Liver (tissue), 8 donors: ENCODE measurements at regions not wholly inside any gene's neighbourhood (a gene's known extent, or its start where the extent isn't known, plus 50 kb on each side); places are given as distances from the start of the nearest gene placed in this dataset.

Source experiments
- DNase-seq: peaks from one replicate; pipeline ENCODE4 v3.0.0-alpha.2; 2017; ENCODE audit warnings: low spot score
- H3K27ac ChIP-seq, 2 donors: one replicate each; pipeline ENCODE4 v1.7.0; 2013; ENCODE audit warnings: inconsistent platforms in 2 of 2, low read length in 2 of 2, control low read depth in 1 of 2, low read depth in 1 of 2, mild to moderate bottlenecking in 1 of 2
- H3K27me3 ChIP-seq, 4 donors: one replicate each; pipeline versions ENCODE4 v1.6.1 to v1.7.0; 2013; ENCODE audit warnings: low read length in 3 of 4, inconsistent platforms in 1 of 4, mild to moderate bottlenecking in 1 of 4, moderate library complexity in 1 of 4; ENCODE audit not compliant: control insufficient read depth in 4 of 4, insufficient read depth in 4 of 4
- H3K36me3 ChIP-seq, 4 donors: one replicate each; pipeline versions ENCODE4 v1.6.1 to v1.7.0; 2013; ENCODE audit warnings: low read length in 3 of 4, mild to moderate bottlenecking in 3 of 4, low read depth in 1 of 4, moderate library complexity in 1 of 4; ENCODE audit not compliant: control insufficient read depth in 4 of 4, insufficient read depth in 3 of 4
- H3K4me1 ChIP-seq, 4 donors: one replicate each; pipeline versions ENCODE4 v1.6.1 to v1.7.0; 2013; ENCODE audit warnings: low read length in 3 of 4, mild to moderate bottlenecking in 3 of 4, moderate library complexity in 1 of 4; ENCODE audit not compliant: control insufficient read depth in 4 of 4, insufficient read depth in 4 of 4
- H3K4me3 ChIP-seq, 3 donors: one replicate each; pipeline versions ENCODE4 v1.6.1 to v1.7.0; 2013; ENCODE audit warnings: low read length in 3 of 3, control low read depth in 1 of 3, low read depth in 1 of 3, mild to moderate bottlenecking in 1 of 3
- H3K9ac ChIP-seq, 2 donors: one replicate each; pipeline ENCODE4 v1.7.0; 2013; ENCODE audit warnings: low read length in 2 of 2, mild to moderate bottlenecking in 2 of 2, moderate library complexity in 2 of 2, control low read depth in 1 of 2, low read depth in 1 of 2
- H3K9me3 ChIP-seq, 4 donors: one replicate each; pipeline versions ENCODE4 v1.6.1 to v1.7.0; 2013; ENCODE audit warnings: low read length in 3 of 4; ENCODE audit not compliant: control insufficient read depth in 4 of 4
- CTCF ChIP-seq: fragments of 150-350 bp; IDR thresholded peaks from 2 replicates; pipeline ENCODE4 v1.5.1; 2017; ENCODE audit warnings: improper control_type of control experiment, low read depth, low read length; ENCODE audit not compliant: missing input control
- EGR1 ChIP-seq, 2 donors: IDR thresholded peaks; 2 replicates each; pipeline ENCODE4 v1.6.1; 2016 to 2018; ENCODE audit warnings: antibody characterized with exemption in 2 of 2, low read depth in 2 of 2
- FOXA2 ChIP-seq: IDR thresholded peaks from 2 replicates; pipeline ENCODE4 v1.6.1; 2016; ENCODE audit warnings: antibody characterized with exemption
- GABPA ChIP-seq, 2 donors: IDR thresholded peaks in 1 of 2; conservative IDR thresholded peaks in 1 of 2; 2 replicates each; pipeline ENCODE4 v1.6.1; 2016; ENCODE audit warnings: antibody characterized with exemption in 2 of 2, mild to moderate bottlenecking in 1 of 2, moderate library complexity in 1 of 2
- HNF4A ChIP-seq, 2 donors: conservative IDR thresholded peaks; 2 replicates each; pipeline ENCODE4 v1.6.1; 2016; ENCODE audit warnings: antibody characterized with exemption in 2 of 2, mild to moderate bottlenecking in 2 of 2
- HNF4G ChIP-seq: IDR thresholded peaks from 2 replicates; pipeline ENCODE4 v1.6.1; 2016; ENCODE audit warnings: antibody characterized with exemption
- JUND ChIP-seq, 2 donors: IDR thresholded peaks; 2 replicates each; pipeline ENCODE4 v1.6.1; 2016; ENCODE audit warnings: antibody characterized with exemption in 2 of 2
- RAD21 ChIP-seq, 2 donors: IDR thresholded peaks; 2 replicates each; pipeline ENCODE4 v1.6.1; 2016; ENCODE audit warnings: antibody characterized with exemption in 2 of 2, mild to moderate bottlenecking in 2 of 2
- RXRA ChIP-seq, 2 donors: IDR thresholded peaks; 2 replicates each; pipeline ENCODE4 v1.6.1; 2017 to 2018; ENCODE audit warnings: antibody characterized with exemption in 2 of 2, mild to moderate bottlenecking in 1 of 2
- SP1 ChIP-seq: IDR thresholded peaks from 2 replicates; pipeline ENCODE4 v1.6.1; 2018; ENCODE audit warnings: antibody characterized with exemption, mild to moderate bottlenecking
- TAF1 ChIP-seq: conservative IDR thresholded peaks from 2 replicates; pipeline ENCODE4 v1.6.1; 2016; ENCODE audit warnings: antibody characterized with exemption, mild to moderate bottlenecking
- YY1 ChIP-seq: IDR thresholded peaks from 2 replicates; pipeline ENCODE4 v1.6.1; 2016; ENCODE audit warnings: antibody characterized with exemption, mild to moderate bottlenecking
- WGBS: extraction: QIAGEN DNeasy Blood & Tissue Kit; methylation state at CpG from one replicate; pipeline ENCODE4 v1.1.7; 2013; 5-methylcytosine and 5-hydroxymethylcytosine counted together
- TF ChIP-seq, protein P1 (sequence below): IDR thresholded peaks from 2 replicates; pipeline ENCODE4 v1.6.1; 2016; ENCODE audit warnings: antibody characterized with exemption, mild to moderate bottlenecking
- TF ChIP-seq, protein P2 (sequence below): IDR thresholded peaks from 2 replicates; pipeline ENCODE4 v1.6.1; 2016; ENCODE audit warnings: antibody characterized with exemption
- donor health status: healthy.
- donor health status: healthy.
- donor health status: healthy.
- donor health status: healthy.
- donor health status: healthy.

DNA sequence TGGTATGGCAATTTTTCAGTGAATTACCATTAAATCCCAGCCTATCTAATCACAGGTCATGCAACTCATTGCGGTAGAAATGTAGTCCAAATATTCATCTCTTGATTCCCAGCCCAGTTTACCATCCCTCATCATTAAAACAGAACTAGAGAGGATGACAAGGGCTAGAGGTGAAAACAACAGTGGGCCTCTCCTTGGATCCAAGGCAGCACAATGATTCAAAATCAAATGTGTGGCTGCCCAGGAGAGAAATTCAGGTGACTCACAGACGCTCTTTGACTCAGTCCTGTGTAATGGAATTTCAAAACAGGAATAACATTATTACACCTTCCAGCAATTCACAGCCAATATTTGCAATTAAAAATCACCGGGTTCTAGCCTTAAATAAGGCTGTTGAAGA, 246.5 kb downstream of the TBL1XR1 start:
- no peak for TF ChIP-seq SP1
- no peak for TF ChIP-seq FOXA2
- no peak for TF ChIP-seq HNF4A (conservative IDR thresholded peaks at IDR 0.05)
- no peak for TF ChIP-seq JUND (IDR thresholded peaks at IDR 0.05)
- TF ChIP-seq RXRA (IDR thresholded peaks at IDR 0.05): no peak
- no peak for TF ChIP-seq TAF1
- Histone ChIP-seq H3K36me3 (no peaks in the 10 kb centered on the region), H3K4me1 (peaks cover 0 to 14% (median 11%) of the 10 kb centered on the region in 4 donors), H3K9ac (no peak overlapping the region), H3K9me3 (no peaks in the 10 kb centered on the region), H3K27ac (no peak overlapping the region), H3K4me3 (no peak overlapping the region), H3K27me3 (no peaks in the 10 kb centered on the region)
- DNase-seq: no peak
- 90% methylated on average over 3 of the region's 3 CpGs for WGBS

DNA sequence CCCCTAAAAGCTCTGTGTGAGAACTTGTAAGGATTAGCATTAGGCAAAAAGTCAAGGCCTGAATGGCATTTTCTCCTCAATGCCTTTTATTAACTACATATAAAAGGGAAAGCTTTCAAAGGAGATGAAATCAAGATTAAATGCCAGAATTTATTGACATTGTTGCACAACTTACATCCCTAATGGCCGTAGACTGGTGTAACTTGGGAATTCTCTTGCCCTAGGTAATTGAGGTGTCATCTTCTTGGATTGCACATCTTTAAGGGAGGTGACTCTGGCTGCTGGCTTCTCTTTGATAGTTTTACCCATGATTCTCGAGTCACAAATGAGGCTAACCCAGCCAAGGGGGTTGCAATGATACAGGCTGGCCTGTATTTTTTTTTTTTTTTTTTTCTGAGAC, 249.1 kb downstream of the TBL1XR1 start:
- H3K4me1 ChIP-seq: peaks cover 0 to 2% (median 2%) of the 10 kb centered on the region in 4 donors
- DNase-seq: no peak
- no peaks in the 10 kb centered on the region for H3K9me3 ChIP-seq
- H3K27me3 ChIP-seq: no peaks in the 10 kb centered on the region
- 66% methylated on average over 2 of the region's 2 CpGs for WGBS
- H3K4me3 ChIP-seq: no peak overlapping the region
- H3K36me3 ChIP-seq: no peaks in the 10 kb centered on the region
- H3K27ac ChIP-seq: no peak overlapping the region
- no peak overlapping the region for H3K9ac ChIP-seq
- TF ChIP-seq CTCF: no peak
- no peak for TF ChIP-seq RAD21 (IDR thresholded peaks at IDR 0.05)
- TF ChIP-seq YY1: no peak
- no peak for TF ChIP-seq SP1

DNA sequence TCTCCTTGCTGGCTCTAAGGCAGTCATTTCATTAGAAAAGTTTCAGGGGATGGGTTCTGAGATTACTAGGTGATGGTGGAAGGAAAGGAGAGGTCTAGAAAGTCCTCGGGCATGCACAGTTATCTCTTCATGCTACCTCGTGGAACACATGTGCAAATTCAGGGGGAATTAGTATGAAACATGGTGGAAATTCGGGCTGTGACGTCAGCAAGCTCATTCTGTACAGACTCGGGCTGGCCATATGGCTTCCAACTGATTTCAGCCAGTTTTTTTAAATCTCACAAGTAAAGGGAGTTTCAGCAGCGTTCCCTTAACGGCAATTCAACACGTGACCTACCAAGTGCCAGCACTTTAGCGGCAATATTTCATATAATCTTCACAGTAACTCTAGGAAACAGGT, 251.1 kb downstream of the TBL1XR1 start:
- Histone ChIP-seq H3K4me3 (no peak overlapping the region), H3K9ac (no peak overlapping the region), H3K27me3 (no peaks in the 10 kb centered on the region), H3K27ac (no peak overlapping the region), H3K9me3 (no peaks in the 10 kb centered on the region), H3K4me1 (no peaks in the 10 kb centered on the region), H3K36me3 (no peaks in the 10 kb centered on the region)
- TF ChIP-seq GABPA (IDR thresholded peaks at IDR 0.05 in 1 of 2, conservative IDR thresholded peaks at IDR 0.05 in 1 of 2) (no peak), TAF1 (no peak), YY1 (no peak), HNF4A (conservative IDR thresholded peaks at IDR 0.05) (no peak), HNF4G (no peak), EGR1 (IDR thresholded peaks at IDR 0.05; ENCODE audit: low read depth in 2 of 2) (no peak), SP1 (no peak)
- TF ChIP-seq, protein P1, sequence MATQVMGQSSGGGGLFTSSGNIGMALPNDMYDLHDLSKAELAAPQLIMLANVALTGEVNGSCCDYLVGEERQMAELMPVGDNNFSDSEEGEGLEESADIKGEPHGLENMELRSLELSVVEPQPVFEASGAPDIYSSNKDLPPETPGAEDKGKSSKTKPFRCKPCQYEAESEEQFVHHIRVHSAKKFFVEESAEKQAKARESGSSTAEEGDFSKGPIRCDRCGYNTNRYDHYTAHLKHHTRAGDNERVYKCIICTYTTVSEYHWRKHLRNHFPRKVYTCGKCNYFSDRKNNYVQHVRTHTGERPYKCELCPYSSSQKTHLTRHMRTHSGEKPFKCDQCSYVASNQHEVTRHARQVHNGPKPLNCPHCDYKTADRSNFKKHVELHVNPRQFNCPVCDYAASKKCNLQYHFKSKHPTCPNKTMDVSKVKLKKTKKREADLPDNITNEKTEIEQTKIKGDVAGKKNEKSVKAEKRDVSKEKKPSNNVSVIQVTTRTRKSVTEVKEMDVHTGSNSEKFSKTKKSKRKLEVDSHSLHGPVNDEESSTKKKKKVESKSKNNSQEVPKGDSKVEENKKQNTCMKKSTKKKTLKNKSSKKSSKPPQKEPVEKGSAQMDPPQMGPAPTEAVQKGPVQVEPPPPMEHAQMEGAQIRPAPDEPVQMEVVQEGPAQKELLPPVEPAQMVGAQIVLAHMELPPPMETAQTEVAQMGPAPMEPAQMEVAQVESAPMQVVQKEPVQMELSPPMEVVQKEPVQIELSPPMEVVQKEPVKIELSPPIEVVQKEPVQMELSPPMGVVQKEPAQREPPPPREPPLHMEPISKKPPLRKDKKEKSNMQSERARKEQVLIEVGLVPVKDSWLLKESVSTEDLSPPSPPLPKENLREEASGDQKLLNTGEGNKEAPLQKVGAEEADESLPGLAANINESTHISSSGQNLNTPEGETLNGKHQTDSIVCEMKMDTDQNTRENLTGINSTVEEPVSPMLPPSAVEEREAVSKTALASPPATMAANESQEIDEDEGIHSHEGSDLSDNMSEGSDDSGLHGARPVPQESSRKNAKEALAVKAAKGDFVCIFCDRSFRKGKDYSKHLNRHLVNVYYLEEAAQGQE: no peak
- TF ChIP-seq, protein P2, sequence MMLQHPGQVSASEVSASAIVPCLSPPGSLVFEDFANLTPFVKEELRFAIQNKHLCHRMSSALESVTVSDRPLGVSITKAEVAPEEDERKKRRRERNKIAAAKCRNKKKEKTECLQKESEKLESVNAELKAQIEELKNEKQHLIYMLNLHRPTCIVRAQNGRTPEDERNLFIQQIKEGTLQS: no peak
- no peak for DNase-seq
- 91% methylated on average over 9 of the region's 9 CpGs for WGBS
